Fibroblast of the aortic adventitia (primary cell): ENCODE measurements at regions not wholly inside any gene's neighbourhood (a gene's known extent, or its start where the extent isn't known, plus 50 kb on each side); places are given as distances from the start of the nearest gene placed in this dataset.
"Not testable (repeated sequence)": the region's sequence is repeated elsewhere in the genome, so short reads cannot be mapped to it uniquely, and the experiment has no call there.

ENCODE experiments used
- DNase-seq: peaks from one replicate; pipeline ENCODE4 v3.0.0-alpha.2; 2010; ENCODE audit warnings: low read depth
- H3K4me3 ChIP-seq: 2 replicates; pipeline ENCODE4 v1.5.1; 2011; ENCODE audit warnings: low read depth, mild to moderate bottlenecking, control low read depth, low read length, moderate library complexity
- TF ChIP-seq, protein P1 (sequence below): IDR thresholded peaks from 2 replicates; pipeline ENCODE4 v1.5.1; 2011; ENCODE audit warnings: mild to moderate bottlenecking, low read length, control low read depth, inconsistent platforms; ENCODE audit not compliant: insufficient read depth

DNA sequence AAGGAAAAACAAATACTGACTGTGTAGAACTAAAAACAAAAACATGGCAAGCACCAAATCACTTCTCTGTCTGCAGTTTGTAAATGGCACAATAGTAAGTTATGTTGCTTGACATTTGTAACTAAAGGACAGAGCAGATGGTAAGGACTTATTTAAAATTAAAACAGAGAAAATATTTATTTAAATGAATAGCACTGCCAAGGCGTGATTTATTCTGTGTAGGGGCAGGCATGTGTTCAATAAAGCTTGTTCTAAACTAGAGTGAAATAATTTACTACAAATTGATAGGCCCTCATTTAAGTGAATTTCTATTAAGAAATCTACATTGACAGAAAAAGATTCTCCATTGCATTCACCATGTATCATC is 231.5 kb downstream of the CYLC2 start:
- H3K4me3 ChIP-seq, result no peak overlapping the region
- no peak for DNase-seq
- TF ChIP-seq, protein P1, sequence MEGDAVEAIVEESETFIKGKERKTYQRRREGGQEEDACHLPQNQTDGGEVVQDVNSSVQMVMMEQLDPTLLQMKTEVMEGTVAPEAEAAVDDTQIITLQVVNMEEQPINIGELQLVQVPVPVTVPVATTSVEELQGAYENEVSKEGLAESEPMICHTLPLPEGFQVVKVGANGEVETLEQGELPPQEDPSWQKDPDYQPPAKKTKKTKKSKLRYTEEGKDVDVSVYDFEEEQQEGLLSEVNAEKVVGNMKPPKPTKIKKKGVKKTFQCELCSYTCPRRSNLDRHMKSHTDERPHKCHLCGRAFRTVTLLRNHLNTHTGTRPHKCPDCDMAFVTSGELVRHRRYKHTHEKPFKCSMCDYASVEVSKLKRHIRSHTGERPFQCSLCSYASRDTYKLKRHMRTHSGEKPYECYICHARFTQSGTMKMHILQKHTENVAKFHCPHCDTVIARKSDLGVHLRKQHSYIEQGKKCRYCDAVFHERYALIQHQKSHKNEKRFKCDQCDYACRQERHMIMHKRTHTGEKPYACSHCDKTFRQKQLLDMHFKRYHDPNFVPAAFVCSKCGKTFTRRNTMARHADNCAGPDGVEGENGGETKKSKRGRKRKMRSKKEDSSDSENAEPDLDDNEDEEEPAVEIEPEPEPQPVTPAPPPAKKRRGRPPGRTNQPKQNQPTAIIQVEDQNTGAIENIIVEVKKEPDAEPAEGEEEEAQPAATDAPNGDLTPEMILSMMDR, result no peak

- H3K4me3 ChIP-seq, DNase-seq: not testable (repeated sequence)
Measured at GRCh38 chr9:103237571-103238109, 242.5 kb downstream of the CYLC2 start.

DNA sequence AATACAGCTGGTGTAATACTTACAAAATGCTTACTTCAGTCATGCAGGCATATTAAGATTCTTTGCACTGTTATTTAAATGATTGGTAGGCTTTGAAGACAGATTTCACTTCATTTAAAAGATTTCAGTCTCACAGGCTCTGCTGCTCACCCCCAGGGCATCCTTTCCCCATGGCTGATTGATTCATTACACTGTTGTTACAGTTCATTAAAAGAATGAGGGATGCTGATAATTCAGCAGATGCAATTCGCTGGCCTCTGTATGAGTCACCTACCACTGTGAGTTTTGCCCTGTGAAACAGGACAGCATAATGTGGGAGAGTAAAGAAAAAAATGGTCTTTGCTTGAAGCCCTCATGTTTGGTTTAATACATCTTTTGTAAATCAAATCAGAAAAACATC is 246.9 kb downstream of the CYLC2 start:
- TF ChIP-seq, protein P1, result no peak
- no peak for DNase-seq
- no peak overlapping the region for H3K4me3 ChIP-seq

GRCh38 chr9:103242486-103242885 is 247.4 kb downstream of the CYLC2 start:
- TF ChIP-seq, protein P1, result no peak

DNA sequence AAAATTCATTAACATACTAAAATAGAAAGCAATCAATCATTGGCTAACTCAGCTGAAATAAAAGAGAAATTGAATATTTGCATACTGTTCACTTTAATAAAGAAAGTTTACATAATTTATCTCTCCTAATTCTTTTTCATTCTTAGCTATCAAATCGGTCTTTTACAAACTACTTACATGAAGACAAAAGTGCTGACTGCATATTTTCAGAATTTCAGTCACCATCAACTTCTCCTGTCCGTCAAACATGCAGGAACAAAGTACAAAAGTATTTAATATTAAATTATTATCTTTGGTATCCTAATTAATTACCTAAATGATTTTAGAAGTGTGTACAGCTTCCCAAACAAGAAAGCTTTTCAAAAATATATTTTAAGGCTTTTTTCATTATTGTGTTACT is 248.4 kb downstream of the CYLC2 start:
- no peak for DNase-seq

More at GRCh38 chr9:103242486-103242885, 247.4 kb downstream of the CYLC2 start:
- H3K4me3 ChIP-seq, result no peak overlapping the region
- DNase-seq, result no peak

DNA sequence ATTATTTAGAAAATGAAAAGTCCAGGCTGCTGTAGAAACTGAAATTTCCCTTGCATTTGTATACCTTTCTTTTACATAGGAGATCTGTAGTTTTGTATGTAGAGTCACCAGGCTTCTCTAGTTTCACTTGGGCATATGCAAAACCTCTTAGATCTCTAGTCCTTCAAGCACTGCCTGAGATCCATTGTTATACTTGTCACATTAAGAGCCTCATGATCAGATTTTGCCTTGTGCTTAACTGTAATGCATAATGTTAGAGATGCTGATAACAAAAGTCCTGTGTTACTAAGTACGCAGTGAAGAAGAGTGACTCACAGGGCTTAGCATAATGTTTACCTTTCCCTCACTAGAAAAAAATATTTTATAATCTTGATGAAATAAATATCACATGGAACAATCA is 250.2 kb downstream of the CYLC2 start:
- H3K4me3 ChIP-seq, result no peak overlapping the region
- DNase-seq, result no peak
- TF ChIP-seq, protein P1, result no peak

More for the DNA sequence above, 248.4 kb downstream of the CYLC2 start:
- TF ChIP-seq, protein P1, result no peak
- no peak overlapping the region for H3K4me3 ChIP-seq

DNA sequence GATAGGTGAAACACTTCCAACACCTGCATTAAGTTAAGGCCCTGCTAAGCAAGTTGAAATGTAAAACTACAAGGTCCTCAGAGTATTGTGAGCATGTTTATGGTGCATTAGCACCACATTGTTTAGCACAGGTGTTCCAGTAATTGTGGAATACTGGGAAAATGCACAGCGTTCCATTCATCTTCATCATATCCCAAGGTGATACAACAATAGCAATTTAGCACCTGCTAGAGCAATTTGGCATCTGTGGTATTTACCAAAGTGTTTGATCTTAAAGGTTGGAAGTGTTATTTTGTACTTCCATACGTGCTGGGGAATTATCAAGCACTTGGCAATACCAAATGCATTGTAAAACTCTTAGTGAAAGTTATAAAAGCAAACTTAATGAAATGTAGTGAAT is 266.8 kb downstream of the CYLC2 start:
- DNase-seq, result no peak
- H3K4me3 ChIP-seq, result no peak overlapping the region
- TF ChIP-seq, protein P1, result no peak
